Liver (tissue), 8 donors: ENCODE measurements at regions not wholly inside any gene's neighbourhood (a gene's known extent, or its start where the extent isn't known, plus 50 kb on each side); places are given as distances from the start of the nearest gene placed in this dataset.

ENCODE experiments used
- DNase-seq: peaks from one replicate; pipeline ENCODE4 v3.0.0-alpha.2; 2017; ENCODE audit warnings: low spot score
- H3K27ac ChIP-seq, 2 donors: one replicate each; pipeline ENCODE4 v1.7.0; 2013; ENCODE audit warnings: inconsistent platforms in 2 of 2, low read length in 2 of 2, control low read depth in 1 of 2, low read depth in 1 of 2, mild to moderate bottlenecking in 1 of 2
- H3K27me3 ChIP-seq, 4 donors: one replicate each; pipeline versions ENCODE4 v1.6.1 to v1.7.0; 2013; ENCODE audit warnings: low read length in 3 of 4, inconsistent platforms in 1 of 4, mild to moderate bottlenecking in 1 of 4, moderate library complexity in 1 of 4; ENCODE audit not compliant: control insufficient read depth in 4 of 4, insufficient read depth in 4 of 4
- H3K36me3 ChIP-seq, 4 donors: one replicate each; pipeline versions ENCODE4 v1.6.1 to v1.7.0; 2013; ENCODE audit warnings: low read length in 3 of 4, mild to moderate bottlenecking in 3 of 4, low read depth in 1 of 4, moderate library complexity in 1 of 4; ENCODE audit not compliant: control insufficient read depth in 4 of 4, insufficient read depth in 3 of 4
- H3K4me1 ChIP-seq, 4 donors: one replicate each; pipeline versions ENCODE4 v1.6.1 to v1.7.0; 2013; ENCODE audit warnings: low read length in 3 of 4, mild to moderate bottlenecking in 3 of 4, moderate library complexity in 1 of 4; ENCODE audit not compliant: control insufficient read depth in 4 of 4, insufficient read depth in 4 of 4
- H3K4me3 ChIP-seq, 3 donors: one replicate each; pipeline versions ENCODE4 v1.6.1 to v1.7.0; 2013; ENCODE audit warnings: low read length in 3 of 3, control low read depth in 1 of 3, low read depth in 1 of 3, mild to moderate bottlenecking in 1 of 3
- H3K9ac ChIP-seq, 2 donors: one replicate each; pipeline ENCODE4 v1.7.0; 2013; ENCODE audit warnings: low read length in 2 of 2, mild to moderate bottlenecking in 2 of 2, moderate library complexity in 2 of 2, control low read depth in 1 of 2, low read depth in 1 of 2
- H3K9me3 ChIP-seq, 4 donors: one replicate each; pipeline versions ENCODE4 v1.6.1 to v1.7.0; 2013; ENCODE audit warnings: low read length in 3 of 4; ENCODE audit not compliant: control insufficient read depth in 4 of 4
- ATF3 ChIP-seq: IDR thresholded peaks from 2 replicates; pipeline ENCODE4 v1.6.1; 2016; ENCODE audit warnings: antibody characterized with exemption
- CTCF ChIP-seq: fragments of 150-350 bp; IDR thresholded peaks from 2 replicates; pipeline ENCODE4 v1.5.1; 2017; ENCODE audit warnings: improper control_type of control experiment, low read depth, low read length; ENCODE audit not compliant: missing input control
- EGR1 ChIP-seq, 2 donors: IDR thresholded peaks; 2 replicates each; pipeline ENCODE4 v1.6.1; 2016 to 2018; ENCODE audit warnings: antibody characterized with exemption in 2 of 2, low read depth in 2 of 2
- FOXA1 ChIP-seq: IDR thresholded peaks from 2 replicates; pipeline ENCODE4 v1.6.1; 2016; ENCODE audit warnings: antibody characterized with exemption
- FOXA2 ChIP-seq: IDR thresholded peaks from 2 replicates; pipeline ENCODE4 v1.6.1; 2016; ENCODE audit warnings: antibody characterized with exemption
- GABPA ChIP-seq, 2 donors: IDR thresholded peaks in 1 of 2; conservative IDR thresholded peaks in 1 of 2; 2 replicates each; pipeline ENCODE4 v1.6.1; 2016; ENCODE audit warnings: antibody characterized with exemption in 2 of 2, mild to moderate bottlenecking in 1 of 2, moderate library complexity in 1 of 2
- HNF4A ChIP-seq, 2 donors: conservative IDR thresholded peaks; 2 replicates each; pipeline ENCODE4 v1.6.1; 2016; ENCODE audit warnings: antibody characterized with exemption in 2 of 2, mild to moderate bottlenecking in 2 of 2
- HNF4G ChIP-seq: IDR thresholded peaks from 2 replicates; pipeline ENCODE4 v1.6.1; 2016; ENCODE audit warnings: antibody characterized with exemption
- JUND ChIP-seq, 2 donors: IDR thresholded peaks; 2 replicates each; pipeline ENCODE4 v1.6.1; 2016; ENCODE audit warnings: antibody characterized with exemption in 2 of 2
- MAX ChIP-seq: IDR thresholded peaks from 2 replicates; pipeline ENCODE4 v1.6.1; 2016; ENCODE audit warnings: antibody characterized with exemption
- NR2F2 ChIP-seq: IDR thresholded peaks from 2 replicates; pipeline ENCODE4 v1.6.1; 2016; ENCODE audit warnings: antibody characterized with exemption
- RAD21 ChIP-seq, 2 donors: IDR thresholded peaks; 2 replicates each; pipeline ENCODE4 v1.6.1; 2016; ENCODE audit warnings: antibody characterized with exemption in 2 of 2, mild to moderate bottlenecking in 2 of 2
- RXRA ChIP-seq, 2 donors: IDR thresholded peaks; 2 replicates each; pipeline ENCODE4 v1.6.1; 2017 to 2018; ENCODE audit warnings: antibody characterized with exemption in 2 of 2, mild to moderate bottlenecking in 1 of 2
- SP1 ChIP-seq: IDR thresholded peaks from 2 replicates; pipeline ENCODE4 v1.6.1; 2018; ENCODE audit warnings: antibody characterized with exemption, mild to moderate bottlenecking
- TAF1 ChIP-seq: conservative IDR thresholded peaks from 2 replicates; pipeline ENCODE4 v1.6.1; 2016; ENCODE audit warnings: antibody characterized with exemption, mild to moderate bottlenecking
- YY1 ChIP-seq: IDR thresholded peaks from 2 replicates; pipeline ENCODE4 v1.6.1; 2016; ENCODE audit warnings: antibody characterized with exemption, mild to moderate bottlenecking
- WGBS: extraction: QIAGEN DNeasy Blood & Tissue Kit; methylation state at CpG from one replicate; pipeline ENCODE4 v1.1.7; 2013; 5-methylcytosine and 5-hydroxymethylcytosine counted together
- TF ChIP-seq, protein P1 (sequence below): IDR thresholded peaks from 2 replicates; pipeline ENCODE4 v1.6.1; 2016; ENCODE audit warnings: antibody characterized with exemption
- TF ChIP-seq, protein P2 (sequence below): IDR thresholded peaks from 2 replicates; pipeline ENCODE4 v1.6.1; 2016; ENCODE audit warnings: antibody characterized with exemption, mild to moderate bottlenecking
- donor health status: healthy.
- donor health status: healthy.
- donor health status: healthy.
- donor health status: healthy.
- donor health status: healthy.

DNA sequence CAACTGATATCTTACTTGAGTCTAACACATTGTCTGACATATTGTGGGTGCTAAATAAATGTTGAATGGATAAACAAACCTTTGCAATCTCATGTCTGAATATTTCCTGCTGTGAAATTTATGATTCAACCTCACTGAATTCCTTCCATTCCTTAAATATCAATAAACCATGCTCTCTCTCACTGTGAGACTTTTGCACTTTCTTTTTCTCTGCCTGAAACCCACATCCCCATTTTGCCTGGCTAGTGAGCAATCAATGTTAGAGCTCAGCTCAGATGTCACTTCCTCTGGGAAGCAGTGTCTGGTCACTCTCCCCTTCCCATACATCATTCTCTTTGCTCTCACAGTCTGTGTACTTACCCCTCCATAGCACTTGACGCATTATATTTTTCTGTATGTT is 383.7 kb upstream of the TRPC7 start:
- Histone ChIP-seq H3K9ac (no peak overlapping the region), H3K9me3 (no peaks in the 10 kb centered on the region), H3K4me3 (no peak overlapping the region), H3K27ac (no peak overlapping the region), H3K27me3 (no peaks in the 10 kb centered on the region), H3K4me1 (no peaks in the 10 kb centered on the region), H3K36me3 (no peaks in the 10 kb centered on the region)
- WGBS = 91% methylated on average over 1 of the region's 1 CpG
- TF ChIP-seq HNF4G = no peak
- no peak for TF ChIP-seq RXRA (IDR thresholded peaks at IDR 0.05)
- no peak for TF ChIP-seq YY1
- TF ChIP-seq RAD21 (IDR thresholded peaks at IDR 0.05) = no peak
- no peak for TF ChIP-seq MAX
- no peak for TF ChIP-seq SP1
- TF ChIP-seq EGR1 (IDR thresholded peaks at IDR 0.05; ENCODE audit: low read depth in 2 of 2) = no peak
- no peak for TF ChIP-seq GABPA (IDR thresholded peaks at IDR 0.05 in 1 of 2, conservative IDR thresholded peaks at IDR 0.05 in 1 of 2)
- TF ChIP-seq JUND (IDR thresholded peaks at IDR 0.05) = no peak
- no peak for TF ChIP-seq NR2F2
- no peak for TF ChIP-seq ATF3
- no peak for TF ChIP-seq CTCF
- TF ChIP-seq TAF1 = no peak
- no peak for TF ChIP-seq HNF4A (conservative IDR thresholded peaks at IDR 0.05)
- TF ChIP-seq, protein P1, sequence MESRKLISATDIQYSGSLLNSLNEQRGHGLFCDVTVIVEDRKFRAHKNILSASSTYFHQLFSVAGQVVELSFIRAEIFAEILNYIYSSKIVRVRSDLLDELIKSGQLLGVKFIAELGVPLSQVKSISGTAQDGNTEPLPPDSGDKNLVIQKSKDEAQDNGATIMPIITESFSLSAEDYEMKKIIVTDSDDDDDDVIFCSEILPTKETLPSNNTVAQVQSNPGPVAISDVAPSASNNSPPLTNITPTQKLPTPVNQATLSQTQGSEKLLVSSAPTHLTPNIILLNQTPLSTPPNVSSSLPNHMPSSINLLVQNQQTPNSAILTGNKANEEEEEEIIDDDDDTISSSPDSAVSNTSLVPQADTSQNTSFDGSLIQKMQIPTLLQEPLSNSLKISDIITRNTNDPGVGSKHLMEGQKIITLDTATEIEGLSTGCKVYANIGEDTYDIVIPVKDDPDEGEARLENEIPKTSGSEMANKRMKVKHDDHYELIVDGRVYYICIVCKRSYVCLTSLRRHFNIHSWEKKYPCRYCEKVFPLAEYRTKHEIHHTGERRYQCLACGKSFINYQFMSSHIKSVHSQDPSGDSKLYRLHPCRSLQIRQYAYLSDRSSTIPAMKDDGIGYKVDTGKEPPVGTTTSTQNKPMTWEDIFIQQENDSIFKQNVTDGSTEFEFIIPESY = no peak
- TF ChIP-seq FOXA2 = no peak
- no peak for TF ChIP-seq FOXA1
- TF ChIP-seq, protein P2, sequence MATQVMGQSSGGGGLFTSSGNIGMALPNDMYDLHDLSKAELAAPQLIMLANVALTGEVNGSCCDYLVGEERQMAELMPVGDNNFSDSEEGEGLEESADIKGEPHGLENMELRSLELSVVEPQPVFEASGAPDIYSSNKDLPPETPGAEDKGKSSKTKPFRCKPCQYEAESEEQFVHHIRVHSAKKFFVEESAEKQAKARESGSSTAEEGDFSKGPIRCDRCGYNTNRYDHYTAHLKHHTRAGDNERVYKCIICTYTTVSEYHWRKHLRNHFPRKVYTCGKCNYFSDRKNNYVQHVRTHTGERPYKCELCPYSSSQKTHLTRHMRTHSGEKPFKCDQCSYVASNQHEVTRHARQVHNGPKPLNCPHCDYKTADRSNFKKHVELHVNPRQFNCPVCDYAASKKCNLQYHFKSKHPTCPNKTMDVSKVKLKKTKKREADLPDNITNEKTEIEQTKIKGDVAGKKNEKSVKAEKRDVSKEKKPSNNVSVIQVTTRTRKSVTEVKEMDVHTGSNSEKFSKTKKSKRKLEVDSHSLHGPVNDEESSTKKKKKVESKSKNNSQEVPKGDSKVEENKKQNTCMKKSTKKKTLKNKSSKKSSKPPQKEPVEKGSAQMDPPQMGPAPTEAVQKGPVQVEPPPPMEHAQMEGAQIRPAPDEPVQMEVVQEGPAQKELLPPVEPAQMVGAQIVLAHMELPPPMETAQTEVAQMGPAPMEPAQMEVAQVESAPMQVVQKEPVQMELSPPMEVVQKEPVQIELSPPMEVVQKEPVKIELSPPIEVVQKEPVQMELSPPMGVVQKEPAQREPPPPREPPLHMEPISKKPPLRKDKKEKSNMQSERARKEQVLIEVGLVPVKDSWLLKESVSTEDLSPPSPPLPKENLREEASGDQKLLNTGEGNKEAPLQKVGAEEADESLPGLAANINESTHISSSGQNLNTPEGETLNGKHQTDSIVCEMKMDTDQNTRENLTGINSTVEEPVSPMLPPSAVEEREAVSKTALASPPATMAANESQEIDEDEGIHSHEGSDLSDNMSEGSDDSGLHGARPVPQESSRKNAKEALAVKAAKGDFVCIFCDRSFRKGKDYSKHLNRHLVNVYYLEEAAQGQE = no peak
- DNase-seq = no peak

DNA sequence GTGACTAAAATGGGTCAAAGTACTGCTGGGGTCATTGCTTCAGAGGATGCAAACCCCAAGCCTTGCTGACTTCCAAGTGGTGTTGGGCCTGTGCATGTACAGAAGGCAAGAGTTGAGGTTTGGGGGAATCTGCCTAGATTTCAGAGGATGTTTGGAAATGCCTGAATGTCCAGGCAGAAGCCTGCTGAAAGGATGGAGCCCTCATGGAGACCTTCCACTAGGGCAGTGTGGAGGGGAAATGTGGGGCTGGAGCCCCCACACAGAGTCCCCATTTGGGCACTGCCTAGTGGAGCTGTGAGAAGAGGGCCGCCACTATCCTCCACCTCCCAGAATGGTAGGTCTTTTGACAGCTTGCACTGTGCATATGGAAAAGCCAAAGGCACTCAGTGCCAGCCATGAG is 377.7 kb upstream of the TRPC7 start:
- Histone ChIP-seq H3K27me3 (no peaks in the 10 kb centered on the region), H3K4me3 (no peak overlapping the region), H3K4me1 (no peaks in the 10 kb centered on the region), H3K9ac (no peak overlapping the region), H3K36me3 (no peaks in the 10 kb centered on the region), H3K27ac (no peak overlapping the region), H3K9me3 (peaks cover 3 to 6% (median 5%) of the 10 kb centered on the region in 4 donors)
- no peak for DNase-seq
- 76% methylated on average over 1 of the region's 1 CpG for WGBS
- TF ChIP-seq EGR1 (IDR thresholded peaks at IDR 0.05; ENCODE audit: low read depth in 2 of 2) (no peak), HNF4G (no peak), GABPA (IDR thresholded peaks at IDR 0.05 in 1 of 2, conservative IDR thresholded peaks at IDR 0.05 in 1 of 2) (no peak), ATF3 (no peak), YY1 (no peak), JUND (IDR thresholded peaks at IDR 0.05) (no peak), FOXA2 (no peak), SP1 (no peak)
- TF ChIP-seq, protein P1 = no peak
- TF ChIP-seq, protein P2 = no peak
